Natural killer cell treated with Interleukin-12 subunit alpha and Interleukin-12 subunit beta and Interleukin-15 and Interleukin-18, amount 100 ng/mL, for 72 hours (primary cell): ENCODE measurements at regions not wholly inside any gene's neighbourhood (a gene's known extent, or its start where the extent isn't known, plus 50 kb on each side); places are given as distances from the start of the nearest gene placed in this dataset.
"Not testable (repeated sequence)": the region's sequence is repeated elsewhere in the genome, so short reads cannot be mapped to it uniquely, and the experiment has no call there.

Experiments used
- ATAC-seq, 2 donors: fragments of 150-1000 bp; cut with Tn5 transposase in 1 of 2; sonication (Bioruptor Pico), chemical (Tn5 transposase) in 1 of 2; 2 replicates each; pipeline ENCODE4 v1.10.0; 2021
- DNase-seq: peaks from one replicate; pipeline ENCODE4 v3.0.0; 2022; ENCODE audit warnings: low spot score
- H3K27ac Mint-ChIP-seq, 2 donors: 1 replicate in 1 of 2; 2 replicates in 1 of 2; pipeline ENCODE4 v1.8.0; 2022; ENCODE audit warnings: mixed read lengths in 2 of 2, mild to moderate bottlenecking in 1 of 2, moderate library complexity in 1 of 2
- H3K27me3 Mint-ChIP-seq, 2 donors: 1 replicate in 1 of 2; 2 replicates in 1 of 2; pipeline ENCODE4 v1.8.0; 2022; ENCODE audit warnings: mixed read lengths in 2 of 2
- H3K36me3 Mint-ChIP-seq: one replicate; pipeline ENCODE4 v1.8.0; 2022; ENCODE audit warnings: mixed read lengths
- H3K4me1 Mint-ChIP-seq, 2 donors: 1 replicate in 1 of 2; 2 replicates in 1 of 2; pipeline ENCODE4 v1.8.0; 2022; ENCODE audit warnings: low read depth in 2 of 2, mixed read lengths in 2 of 2, mild to moderate bottlenecking in 1 of 2
- H3K4me3 Mint-ChIP-seq: one replicate; pipeline ENCODE4 v1.8.0; 2022; ENCODE audit warnings: mixed read lengths
- H3K9me3 Mint-ChIP-seq: 2 replicates; pipeline ENCODE4 v1.8.0; 2022; ENCODE audit warnings: mixed read lengths

- H3K4me1 Mint-ChIP-seq: no peaks in the 10 kb centered on the region
- no peak for DNase-seq
- no peak for ATAC-seq
- no peaks in the 10 kb centered on the region for H3K27me3 Mint-ChIP-seq
- H3K4me3 Mint-ChIP-seq: no peak overlapping the region
- peaks cover 4% of the 10 kb centered on the region for H3K9me3 Mint-ChIP-seq
- no peaks in the 10 kb centered on the region for H3K36me3 Mint-ChIP-seq
- H3K27ac Mint-ChIP-seq: no peak overlapping the region
Measured at GRCh38 chr6:140480852-140481251, 1106.4 kb upstream of the CITED2 start.

GRCh38 chr6:140478631-140479030 lies 1104.2 kb upstream of the CITED2 start:
- Mint-ChIP-seq H3K9me3 (peaks cover 4% of the 10 kb centered on the region), H3K27ac (no peak overlapping the region), H3K27me3 (no peaks in the 10 kb centered on the region), H3K4me1 (no peaks in the 10 kb centered on the region), H3K4me3 (no peak overlapping the region), H3K36me3 (no peaks in the 10 kb centered on the region)
- DNase-seq (no peak), ATAC-seq (no peak)

GRCh38 chr6:140475086-140475485 lies 1100.6 kb upstream of the CITED2 start:
- no peak overlapping the region for H3K27ac Mint-ChIP-seq
- ATAC-seq (no peak), DNase-seq (no peak)
- H3K36me3 Mint-ChIP-seq: no peaks in the 10 kb centered on the region
- H3K4me3 Mint-ChIP-seq: no peak overlapping the region
- peaks cover 4% of the 10 kb centered on the region for H3K9me3 Mint-ChIP-seq
- no peaks in the 10 kb centered on the region for H3K27me3 Mint-ChIP-seq
- no peaks in the 10 kb centered on the region for H3K4me1 Mint-ChIP-seq

GRCh38 chr6:140464720-140465119 lies 1090.3 kb upstream of the CITED2 start:
- DNase-seq (no peak), ATAC-seq (no peak)
- Mint-ChIP-seq H3K36me3 (no peaks in the 10 kb centered on the region), H3K27ac (no peak overlapping the region), H3K27me3 (no peaks in the 10 kb centered on the region), H3K4me3 (no peak overlapping the region), H3K9me3 (peaks cover 12% of the 10 kb centered on the region), H3K4me1 (no peaks in the 10 kb centered on the region)

- Mint-ChIP-seq H3K4me1 (no peaks in the 10 kb centered on the region), H3K27me3 (no peaks in the 10 kb centered on the region), H3K9me3 (peaks cover 12% of the 10 kb centered on the region), H3K4me3 (no peak overlapping the region), H3K36me3 (no peaks in the 10 kb centered on the region), H3K27ac (no peak overlapping the region)
- ATAC-seq (no peak), DNase-seq (no peak)
Measured at GRCh38 chr6:140463312-140463710, 1088.9 kb upstream of the CITED2 start.

GRCh38 chr6:140462453-140463311 lies 1088.2 kb upstream of the CITED2 start:
- no peak for ATAC-seq
- H3K4me3 Mint-ChIP-seq: no peak overlapping the region
- H3K27ac Mint-ChIP-seq: no peak overlapping the region
- H3K36me3 Mint-ChIP-seq: no peaks in the 10 kb centered on the region
- no peaks in the 10 kb centered on the region for H3K4me1 Mint-ChIP-seq
- peaks cover 12% of the 10 kb centered on the region for H3K9me3 Mint-ChIP-seq
- no peaks in the 10 kb centered on the region for H3K27me3 Mint-ChIP-seq
- no peak for DNase-seq

GRCh38 chr6:140462076-140462452 lies 1087.6 kb upstream of the CITED2 start:
- no peak for DNase-seq
- H3K27ac Mint-ChIP-seq: no peak overlapping the region
- H3K27me3 Mint-ChIP-seq: no peaks in the 10 kb centered on the region
- no peaks in the 10 kb centered on the region for H3K36me3 Mint-ChIP-seq
- H3K9me3 Mint-ChIP-seq: peaks cover 12% of the 10 kb centered on the region
- no peak overlapping the region for H3K4me3 Mint-ChIP-seq
- ATAC-seq: no peak
- no peaks in the 10 kb centered on the region for H3K4me1 Mint-ChIP-seq

- Mint-ChIP-seq H3K27me3 (no peaks in the 10 kb centered on the region), H3K27ac (no peak overlapping the region), H3K9me3 (peaks cover 13% of the 10 kb centered on the region), H3K4me3 (no peak overlapping the region), H3K36me3 (no peaks in the 10 kb centered on the region), H3K4me1 (no peaks in the 10 kb centered on the region)
- ATAC-seq: no peak
- DNase-seq: no peak
Measured at GRCh38 chr6:140460267-140460666, 1085.8 kb upstream of the CITED2 start.

- Mint-ChIP-seq H3K4me3 (no peak overlapping the region), H3K27me3 (no peaks in the 10 kb centered on the region), H3K4me1 (no peaks in the 10 kb centered on the region), H3K9me3 (peaks cover 13% of the 10 kb centered on the region), H3K27ac (no peak overlapping the region), H3K36me3 (no peaks in the 10 kb centered on the region)
- no peak for DNase-seq
- no peak for ATAC-seq
Measured at GRCh38 chr6:140459209-140459608, 1084.8 kb upstream of the CITED2 start.

GRCh38 chr6:140446241-140446640 lies 1071.8 kb upstream of the CITED2 start:
- H3K4me3 Mint-ChIP-seq: no peak overlapping the region
- no peak for DNase-seq
- no peak for ATAC-seq
- no peak overlapping the region for H3K27ac Mint-ChIP-seq
- H3K27me3 Mint-ChIP-seq: no peaks in the 10 kb centered on the region
- no peaks in the 10 kb centered on the region for H3K4me1 Mint-ChIP-seq
- H3K36me3 Mint-ChIP-seq: no peaks in the 10 kb centered on the region
- no peaks in the 10 kb centered on the region for H3K9me3 Mint-ChIP-seq

- DNase-seq (no peak), ATAC-seq (no peak)
- Mint-ChIP-seq H3K9me3 (no peaks in the 10 kb centered on the region), H3K36me3 (no peaks in the 10 kb centered on the region), H3K27me3 (no peaks in the 10 kb centered on the region), H3K27ac (no peak overlapping the region), H3K4me1 (no peaks in the 10 kb centered on the region), H3K4me3 (no peak overlapping the region)
Measured at GRCh38 chr6:140445474-140446004, 1071.1 kb upstream of the CITED2 start.

- not testable (repeated sequence) for ATAC-seq, H3K36me3 Mint-ChIP-seq, H3K4me1 Mint-ChIP-seq, H3K9me3 Mint-ChIP-seq, DNase-seq, H3K27ac Mint-ChIP-seq, H3K27me3 Mint-ChIP-seq, H3K4me3 Mint-ChIP-seq
Measured at GRCh38 chr6:140443112-140443511, 1068.7 kb upstream of the CITED2 start.

GRCh38 chr6:140441256-140441655 lies 1066.8 kb upstream of the CITED2 start:
- ATAC-seq: no peak
- Mint-ChIP-seq H3K27me3 (no peaks in the 10 kb centered on the region), H3K4me3 (no peak overlapping the region), H3K27ac (no peak overlapping the region), H3K4me1 (no peaks in the 10 kb centered on the region), H3K36me3 (no peaks in the 10 kb centered on the region), H3K9me3 (no peaks in the 10 kb centered on the region)
- no peak for DNase-seq

- Mint-ChIP-seq H3K27ac (no peak overlapping the region), H3K27me3 (no peaks in the 10 kb centered on the region), H3K9me3 (no peaks in the 10 kb centered on the region), H3K4me1 (no peaks in the 10 kb centered on the region), H3K4me3 (no peak overlapping the region), H3K36me3 (no peaks in the 10 kb centered on the region)
- DNase-seq (no peak), ATAC-seq (no peak)
Measured at GRCh38 chr6:140440223-140440835, 1065.9 kb upstream of the CITED2 start.
